ENCODE measurements at regions not wholly inside any gene's neighbourhood (a gene's known extent, or its start where the extent isn't known, plus 50 kb on each side); places are given as distances from the start of the nearest gene placed in this dataset.

- H3K4me3 ChIP-seq (IDR thresholded peaks at IDR 0.05; ENCODE audit: insufficient read depth, low read depth, low read length), result no peak overlapping the region
- no peaks in the 10 kb centered on the region for H3K79me2 ChIP-seq (ENCODE audit: insufficient read depth, low read depth)
- no peaks in the 10 kb centered on the region for H4K20me1 ChIP-seq (ENCODE audit: insufficient read depth)
- H2AFZ ChIP-seq (ENCODE audit: low read depth), result no peak overlapping the region
- H3K27ac ChIP-seq, result no peak overlapping the region
- TF ChIP-seq CTCF (conservative IDR thresholded peaks at IDR 0.05; ENCODE audit: low read depth, low read length), result no peak
- no peak overlapping the region for H3K9ac ChIP-seq
- no peaks in the 10 kb centered on the region for H3K4me1 ChIP-seq (ENCODE audit: low read depth, poor library complexity, severe bottlenecking)
- H3K4me2 ChIP-seq, result no peak overlapping the region
- H3K36me3 ChIP-seq (ENCODE audit: insufficient read depth), result no peaks in the 10 kb centered on the region
- H3K27me3 ChIP-seq (ENCODE audit: insufficient read depth, low read depth), result no peaks in the 10 kb centered on the region
Measured at GRCh38 chr7:91347290-91347689, 83.1 kb downstream of the FZD1 start.

- Histone ChIP-seq H2AFZ (ENCODE audit: low read depth) (no peak overlapping the region), H3K27ac (no peak overlapping the region), H4K20me1 (ENCODE audit: insufficient read depth) (no peaks in the 10 kb centered on the region), H3K9ac (no peak overlapping the region), H3K27me3 (ENCODE audit: insufficient read depth, low read depth) (no peaks in the 10 kb centered on the region), H3K4me3 (IDR thresholded peaks at IDR 0.05; ENCODE audit: insufficient read depth, low read depth, low read length) (no peak overlapping the region), H3K4me1 (ENCODE audit: low read depth, poor library complexity, severe bottlenecking) (no peaks in the 10 kb centered on the region), H3K79me2 (ENCODE audit: insufficient read depth, low read depth) (no peaks in the 10 kb centered on the region), H3K36me3 (ENCODE audit: insufficient read depth) (no peaks in the 10 kb centered on the region), H3K4me2 (no peak overlapping the region)
- TF ChIP-seq CTCF (conservative IDR thresholded peaks at IDR 0.05; ENCODE audit: low read depth, low read length), result no peak
Measured at GRCh38 chr7:91348711-91349110, 84.5 kb downstream of the FZD1 start.

GRCh38 chr7:91351374-91351773 lies 87.1 kb downstream of the FZD1 start:
- H2AFZ ChIP-seq (ENCODE audit: low read depth), result no peak overlapping the region
- no peak overlapping the region for H3K27ac ChIP-seq
- no peaks in the 10 kb centered on the region for H3K4me1 ChIP-seq (ENCODE audit: low read depth, poor library complexity, severe bottlenecking)

GRCh38 chr7:91352091-91352490 lies 87.9 kb downstream of the FZD1 start:
- Histone ChIP-seq H3K9ac (no peak overlapping the region), H3K27ac (no peak overlapping the region)

More at GRCh38 chr7:91351374-91351773, 87.1 kb downstream of the FZD1 start:
- no peak for TF ChIP-seq CTCF (conservative IDR thresholded peaks at IDR 0.05; ENCODE audit: low read depth, low read length)
- H3K4me3 ChIP-seq (IDR thresholded peaks at IDR 0.05; ENCODE audit: insufficient read depth, low read depth, low read length), result no peak overlapping the region
- H3K9ac ChIP-seq, result no peak overlapping the region
- H3K79me2 ChIP-seq (ENCODE audit: insufficient read depth, low read depth), result no peaks in the 10 kb centered on the region
- no peak overlapping the region for H3K4me2 ChIP-seq
- H3K36me3 ChIP-seq (ENCODE audit: insufficient read depth), result no peaks in the 10 kb centered on the region
- no peaks in the 10 kb centered on the region for H4K20me1 ChIP-seq (ENCODE audit: insufficient read depth)
- no peaks in the 10 kb centered on the region for H3K27me3 ChIP-seq (ENCODE audit: insufficient read depth, low read depth)

More at GRCh38 chr7:91352091-91352490, 87.9 kb downstream of the FZD1 start:
- Histone ChIP-seq H3K4me3 (IDR thresholded peaks at IDR 0.05; ENCODE audit: insufficient read depth, low read depth, low read length) (no peak overlapping the region), H3K36me3 (ENCODE audit: insufficient read depth) (no peaks in the 10 kb centered on the region), H3K79me2 (ENCODE audit: insufficient read depth, low read depth) (no peaks in the 10 kb centered on the region), H4K20me1 (ENCODE audit: insufficient read depth) (no peaks in the 10 kb centered on the region), H3K4me1 (ENCODE audit: low read depth, poor library complexity, severe bottlenecking) (no peaks in the 10 kb centered on the region), H2AFZ (ENCODE audit: low read depth) (no peak overlapping the region), H3K27me3 (ENCODE audit: insufficient read depth, low read depth) (no peaks in the 10 kb centered on the region), H3K4me2 (no peak overlapping the region)
- no peak for TF ChIP-seq CTCF (conservative IDR thresholded peaks at IDR 0.05; ENCODE audit: low read depth, low read length)

Data from KMS-11 (cell line).